RCC 7860 (cell line): ENCODE measurements at regions not wholly inside any gene's neighbourhood (a gene's known extent, or its start where the extent isn't known, plus 50 kb on each side); places are given as distances from the start of the nearest gene placed in this dataset.

Experiments
- DNase-seq: peaks from one replicate; pipeline ENCODE4 v3.0.0-alpha.2; 2015; ENCODE audit warnings: low spot score
- FAIRE-seq: peaks from 2 replicates; lab custom pipeline; 2012; peaks lifted over from hg19 to GRCh38; lab: Jason Lieb, UNC

DNA sequence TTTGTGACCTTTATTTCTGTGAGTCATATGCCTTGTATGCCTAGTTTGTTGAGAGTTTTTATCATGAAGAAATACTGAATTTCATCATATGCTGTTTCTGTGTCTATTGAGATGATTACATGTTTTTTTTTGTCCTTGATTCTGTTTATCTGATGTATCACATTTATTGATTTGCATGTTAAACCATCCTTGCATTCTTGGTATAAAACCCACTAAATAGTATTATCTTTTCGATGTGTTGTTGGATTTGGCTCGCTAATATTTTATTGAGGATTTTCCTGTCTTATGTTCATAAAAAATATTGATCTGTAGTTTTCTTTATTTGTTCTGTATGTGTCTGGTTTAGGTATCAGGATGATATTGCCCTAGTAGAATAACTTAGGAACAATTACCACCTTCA lies 164.7 kb upstream of the CHRM3 start:
- no peak for DNase-seq

DNA sequence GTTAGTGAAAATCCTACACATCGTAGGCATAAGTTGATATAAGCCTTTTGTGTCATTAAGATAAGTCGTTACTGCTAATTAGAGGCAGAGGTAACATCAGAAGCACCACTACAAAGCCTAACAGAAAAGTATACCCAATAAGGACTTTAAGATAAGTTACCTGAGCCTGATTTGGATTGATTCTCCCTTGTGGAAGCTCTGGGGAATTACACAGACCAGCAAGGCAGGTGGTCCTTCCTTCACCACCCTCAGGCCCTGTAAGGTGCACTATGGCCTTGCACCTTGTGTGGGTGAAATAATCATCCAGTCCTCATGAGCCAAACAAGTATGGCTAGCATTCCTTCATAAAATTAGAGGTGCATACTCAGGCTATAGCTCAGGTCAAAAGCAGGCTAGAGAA lies 166.7 kb upstream of the CHRM3 start:
- FAIRE-seq = no peak

More for the DNA sequence above, 164.7 kb upstream of the CHRM3 start:
- no peak for FAIRE-seq

DNA sequence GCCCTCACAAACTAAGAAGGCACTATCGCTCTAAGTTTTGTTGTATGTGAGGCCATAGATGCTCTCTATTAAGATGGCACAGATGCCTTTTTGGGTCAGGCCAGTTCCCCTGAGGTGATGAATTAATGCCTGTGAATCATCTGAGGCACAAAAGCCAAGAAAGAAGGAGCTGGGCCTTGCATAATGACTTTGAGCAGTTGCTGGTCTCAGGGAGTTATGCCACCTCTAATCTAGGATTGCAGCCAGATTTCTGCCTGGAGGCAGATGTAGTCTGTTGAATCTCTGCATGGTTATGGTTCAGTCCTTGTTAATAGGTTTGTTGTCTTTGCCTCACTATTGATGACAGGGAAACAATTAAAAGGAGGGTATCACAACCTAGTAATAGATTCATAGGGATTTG lies 168.1 kb upstream of the CHRM3 start:
- FAIRE-seq (no peak), DNase-seq (no peak)

More for the DNA sequence above, 166.7 kb upstream of the CHRM3 start:
- DNase-seq = no peak

DNA sequence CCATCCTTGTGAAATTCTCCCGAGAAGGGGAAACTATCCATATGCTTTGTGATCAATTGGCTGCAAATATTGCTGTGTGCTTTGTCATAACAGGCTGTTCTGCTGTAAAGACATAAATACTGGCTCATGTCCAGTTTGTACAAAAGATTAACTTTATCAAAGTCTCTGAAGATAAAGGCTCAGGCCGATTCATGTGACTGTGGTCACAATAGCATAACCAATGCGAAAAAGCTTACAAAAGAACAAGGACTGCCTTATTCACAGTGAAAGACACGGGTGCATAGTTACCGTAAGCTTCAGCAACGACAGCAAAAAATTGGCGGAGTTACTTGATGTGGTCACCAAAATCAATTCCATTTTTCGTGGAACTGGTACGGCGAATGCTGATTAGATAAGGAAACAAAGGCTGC lies 173.6 kb upstream of the CHRM3 start:
- DNase-seq = no peak
- no peak for FAIRE-seq

DNA sequence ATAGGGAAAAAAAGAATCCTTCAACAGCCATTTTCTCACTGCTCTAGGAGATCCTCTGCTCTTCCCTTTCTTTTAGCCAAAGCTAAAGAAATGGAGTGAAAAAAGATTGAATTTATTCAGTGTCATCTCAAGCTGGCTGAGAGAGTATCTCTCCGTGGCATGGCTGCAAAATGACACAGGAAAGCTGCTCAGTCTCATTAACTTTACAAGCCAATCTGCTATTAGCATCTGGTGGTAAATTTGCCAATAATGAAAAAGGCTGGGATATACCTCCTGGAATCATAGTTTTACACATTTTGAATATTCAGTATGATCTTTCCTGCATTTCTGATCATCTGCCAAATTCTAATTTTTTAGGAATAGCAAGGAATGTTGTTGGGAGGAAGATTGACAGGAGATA lies 176.8 kb upstream of the CHRM3 start:
- DNase-seq (no peak), FAIRE-seq (no peak)

DNA sequence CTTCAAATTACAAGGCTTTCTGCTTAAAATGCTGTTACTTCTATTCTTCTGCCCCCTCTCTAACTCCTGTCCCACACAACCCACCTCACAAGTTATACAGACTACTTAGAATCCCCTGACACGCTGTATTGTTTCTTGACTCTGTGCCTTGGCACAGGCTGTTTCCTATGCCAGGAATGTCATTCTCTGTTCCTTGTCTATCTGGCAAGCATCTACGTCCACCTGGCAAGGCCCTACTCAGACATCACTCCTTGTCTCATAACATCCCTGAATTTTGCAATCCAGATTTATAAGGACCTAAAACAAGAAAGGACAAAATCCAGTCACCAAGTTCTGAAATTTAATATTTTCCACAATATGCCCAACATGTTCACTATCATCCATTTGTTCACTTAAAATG lies 182.0 kb upstream of the CHRM3 start:
- DNase-seq (no peak), FAIRE-seq (no peak)

DNA sequence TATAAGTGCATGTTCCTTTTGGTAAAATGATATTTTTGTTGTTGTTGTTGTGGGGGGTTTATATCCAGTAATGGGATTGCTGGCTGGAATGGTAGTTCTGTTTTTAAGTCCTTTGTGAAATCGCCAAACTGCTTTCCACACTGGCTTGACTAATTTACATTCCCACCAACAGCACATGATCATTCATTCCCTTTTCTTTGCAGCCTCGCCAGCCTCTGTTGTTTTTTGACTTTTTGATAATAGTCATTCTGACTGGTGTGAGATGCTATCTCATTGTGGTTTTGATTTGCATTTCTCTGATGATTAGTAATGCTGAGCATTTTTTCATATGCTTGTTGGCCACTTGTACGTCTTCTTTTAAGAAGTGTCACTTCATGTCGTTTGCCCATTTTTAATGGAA lies 188.5 kb upstream of the CHRM3 start:
- FAIRE-seq (no peak), DNase-seq (no peak)

DNA sequence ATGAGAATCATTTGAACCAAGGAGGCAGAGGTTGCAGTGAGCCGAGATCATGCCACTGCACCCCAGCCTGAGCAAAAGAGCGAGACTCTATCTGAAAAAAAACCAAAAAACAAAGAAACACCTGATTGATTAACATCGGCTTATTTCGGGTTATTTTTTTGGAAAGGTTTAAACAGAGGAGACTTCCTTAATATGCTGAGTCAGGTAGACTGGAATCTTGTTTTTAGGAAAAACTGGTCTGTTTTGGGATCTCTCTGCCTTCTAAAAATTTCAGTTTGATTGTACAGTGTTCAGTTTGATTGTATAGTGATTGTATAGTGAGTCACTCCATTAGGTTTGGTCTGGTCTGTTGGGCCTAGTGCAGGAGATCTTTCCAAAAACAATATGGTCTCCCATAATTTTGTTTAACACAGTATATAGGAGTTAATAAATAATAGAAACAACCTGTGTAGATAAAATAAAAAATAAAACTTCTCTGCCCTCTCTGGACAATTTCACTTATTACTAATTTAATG lies 196.3 kb upstream of the CHRM3 start:
- FAIRE-seq = no peak
- DNase-seq = no peak

DNA sequence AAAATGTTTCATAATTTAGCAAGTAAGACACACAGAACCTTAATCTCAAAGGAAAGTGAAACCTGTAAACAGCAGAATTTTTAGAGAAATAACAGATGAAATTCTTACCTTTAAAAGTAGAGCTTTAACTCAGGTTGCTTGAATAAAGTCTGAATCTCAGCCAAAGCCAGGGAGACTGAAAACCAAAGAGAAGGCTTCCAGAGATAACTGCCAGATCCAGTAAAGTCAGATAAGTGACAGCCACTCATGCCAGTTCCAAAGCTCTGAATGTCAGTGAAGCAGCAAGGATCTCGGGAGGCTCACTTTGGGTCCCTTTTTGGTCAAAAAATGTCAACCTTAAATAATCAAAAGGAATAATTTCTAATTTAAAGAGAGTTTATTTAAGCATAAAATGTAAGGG lies 199.9 kb upstream of the CHRM3 start:
- FAIRE-seq (no peak), DNase-seq (no peak)

DNA sequence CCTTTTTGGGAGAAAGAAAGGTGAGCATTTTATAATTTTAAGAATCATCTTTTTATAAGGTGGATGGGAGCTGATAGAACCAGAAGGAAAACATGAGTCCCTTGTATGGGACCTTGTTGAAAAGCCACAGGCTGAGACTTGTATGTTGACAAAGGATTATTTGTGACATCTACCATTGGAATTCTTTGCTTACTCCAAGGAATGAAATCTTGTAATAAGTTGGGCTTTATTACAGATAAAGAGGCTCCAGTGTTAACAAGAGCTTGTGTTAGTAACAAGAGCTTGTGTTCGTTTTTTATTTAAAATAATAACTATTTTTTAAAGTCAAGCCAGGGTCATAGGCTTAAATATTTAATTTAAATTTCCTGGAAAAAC lies 201.1 kb upstream of the CHRM3 start:
- no peak for FAIRE-seq
- no peak for DNase-seq

DNA sequence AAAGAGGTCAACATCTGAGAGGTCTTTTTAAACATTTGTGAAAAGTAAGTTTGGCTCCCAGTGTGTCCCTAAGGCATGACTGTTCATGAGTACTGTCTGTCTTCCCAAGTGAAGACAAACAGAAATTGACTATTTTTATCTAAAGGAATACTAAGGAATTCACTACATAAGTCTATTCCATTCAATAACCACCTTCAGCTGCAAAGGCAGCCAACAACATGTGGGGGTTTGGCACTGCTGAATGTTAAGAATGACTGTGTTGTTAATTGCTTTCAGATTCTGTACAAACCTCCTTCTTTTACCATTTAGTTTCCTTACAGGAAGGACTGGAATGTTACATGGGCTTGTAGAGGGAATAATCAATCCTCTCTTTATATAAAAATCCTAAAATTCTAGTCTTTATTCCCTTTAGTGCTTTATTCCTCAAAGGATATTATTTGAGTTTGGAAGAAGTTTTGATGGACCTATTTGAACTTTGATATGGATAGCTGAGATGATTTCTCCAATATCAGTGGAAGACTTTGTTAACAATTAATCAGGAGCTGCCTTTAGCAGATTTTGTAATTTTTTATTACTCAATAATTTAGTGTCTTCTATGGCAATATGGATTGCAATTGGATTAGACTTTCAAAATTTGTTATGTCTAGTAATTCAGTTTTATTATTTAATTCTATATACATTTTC lies 201.7 kb upstream of the CHRM3 start:
- FAIRE-seq (no peak), DNase-seq (no peak)

DNA sequence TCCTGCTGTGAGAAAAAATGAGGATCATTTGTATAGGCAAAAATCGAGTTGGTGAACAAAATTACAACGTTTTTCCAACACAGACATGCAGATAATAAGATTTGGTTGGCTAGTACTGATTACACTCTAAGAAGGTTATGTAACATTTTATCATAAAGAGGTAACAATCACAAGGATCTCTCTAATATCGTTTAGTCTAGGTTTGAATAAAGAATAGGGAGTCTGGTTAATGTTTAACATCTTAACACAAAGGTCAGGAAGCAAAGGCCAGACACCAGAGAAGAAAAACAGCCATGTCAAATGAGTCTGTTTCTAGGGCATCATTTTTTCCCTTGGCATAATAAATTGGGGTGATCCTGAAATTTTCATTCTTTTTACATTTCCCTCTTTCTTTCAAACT lies 207.4 kb upstream of the CHRM3 start:
- DNase-seq (no peak), FAIRE-seq (no peak)

DNA sequence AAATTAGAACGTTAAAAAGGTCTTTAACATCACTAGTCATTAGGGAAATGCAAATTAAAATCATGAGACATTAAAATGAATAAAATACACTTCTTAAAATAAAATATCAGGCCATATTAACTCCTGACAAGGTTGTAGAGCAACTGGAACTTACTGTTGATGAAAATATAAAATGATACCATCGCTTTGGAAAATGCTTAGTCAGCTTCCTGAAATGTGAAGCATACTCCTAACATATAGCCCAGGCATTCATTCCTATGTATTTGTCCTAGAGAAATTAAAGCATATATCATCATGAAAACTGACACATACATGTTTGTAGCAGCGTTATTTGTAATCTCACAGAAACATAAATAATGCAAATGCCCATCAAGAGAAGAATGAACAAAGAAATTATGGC lies 211.5 kb upstream of the CHRM3 start:
- DNase-seq (no peak), FAIRE-seq (no peak)

DNA sequence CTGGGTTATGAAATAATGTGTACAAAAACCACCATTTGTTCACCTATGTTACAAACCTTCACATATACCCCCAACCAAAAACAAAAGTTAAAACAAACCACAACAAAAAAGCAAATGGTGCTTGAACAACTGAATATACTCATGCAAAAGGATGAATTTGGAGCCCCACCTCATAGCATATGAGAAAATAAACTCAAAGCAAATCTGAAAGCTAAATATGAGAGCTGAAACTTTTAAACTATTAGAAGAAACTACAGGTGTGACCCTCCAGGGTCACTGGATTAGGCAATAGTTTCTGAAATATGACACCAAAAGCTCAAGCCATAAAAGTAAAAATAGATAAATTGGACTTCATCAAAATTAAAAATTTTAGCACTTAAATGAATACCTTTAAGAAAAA lies 215.5 kb upstream of the CHRM3 start:
- DNase-seq (no peak), FAIRE-seq (no peak)

DNA sequence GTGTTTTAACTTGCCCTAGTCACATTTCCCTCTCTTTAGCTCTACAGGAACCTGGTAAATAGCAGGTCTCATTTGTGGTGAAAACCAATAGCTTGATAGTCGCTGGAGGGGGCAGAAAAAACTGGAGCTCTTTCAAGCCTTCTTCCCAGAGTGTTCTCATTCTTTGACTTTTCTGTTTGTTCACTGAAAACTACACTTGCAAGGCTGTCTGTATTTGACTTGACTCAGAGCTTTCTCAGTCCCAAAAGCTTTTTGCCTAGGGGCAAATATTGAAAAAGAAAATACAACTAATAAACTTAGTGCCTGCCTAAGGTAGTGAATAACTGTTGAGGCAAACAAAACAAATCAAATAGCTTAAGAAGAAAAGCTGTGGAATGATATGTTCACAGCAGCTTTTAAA lies 217.1 kb upstream of the CHRM3 start:
- DNase-seq (no peak), FAIRE-seq (no peak)

DNA sequence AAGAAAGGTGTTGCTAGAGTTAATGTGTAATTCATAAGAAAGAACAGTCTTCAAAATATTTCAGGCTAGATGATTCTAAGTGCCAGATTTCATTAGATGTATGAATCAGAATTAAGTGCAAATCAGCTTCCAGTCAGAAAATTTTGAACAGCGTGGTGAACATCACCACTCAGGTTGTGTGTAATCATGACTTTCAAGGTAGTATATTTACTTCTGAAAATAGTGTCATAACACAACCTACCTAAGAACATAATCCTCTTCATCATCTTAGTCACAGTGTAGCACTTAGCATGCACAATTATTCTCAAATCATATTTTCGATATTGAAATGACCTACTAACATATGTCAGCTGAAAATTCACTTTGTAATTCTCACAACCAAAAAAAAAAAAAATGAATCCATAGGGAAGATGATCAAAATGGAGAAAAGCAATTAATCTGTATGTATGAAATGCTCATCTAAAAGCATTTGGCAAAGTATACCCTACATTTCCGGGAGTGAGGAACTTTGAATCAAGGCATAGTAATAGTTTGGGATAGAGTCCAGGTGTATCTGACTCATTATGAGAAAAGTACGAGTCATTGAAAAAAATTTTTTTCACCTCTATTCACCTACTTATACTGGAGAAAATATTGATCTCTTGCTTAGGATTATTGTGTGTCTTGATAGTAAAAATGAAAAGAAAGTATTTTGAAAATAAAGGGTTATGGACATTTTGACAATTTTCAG lies 221.8 kb upstream of the CHRM3 start:
- FAIRE-seq (no peak), DNase-seq (no peak)

DNA sequence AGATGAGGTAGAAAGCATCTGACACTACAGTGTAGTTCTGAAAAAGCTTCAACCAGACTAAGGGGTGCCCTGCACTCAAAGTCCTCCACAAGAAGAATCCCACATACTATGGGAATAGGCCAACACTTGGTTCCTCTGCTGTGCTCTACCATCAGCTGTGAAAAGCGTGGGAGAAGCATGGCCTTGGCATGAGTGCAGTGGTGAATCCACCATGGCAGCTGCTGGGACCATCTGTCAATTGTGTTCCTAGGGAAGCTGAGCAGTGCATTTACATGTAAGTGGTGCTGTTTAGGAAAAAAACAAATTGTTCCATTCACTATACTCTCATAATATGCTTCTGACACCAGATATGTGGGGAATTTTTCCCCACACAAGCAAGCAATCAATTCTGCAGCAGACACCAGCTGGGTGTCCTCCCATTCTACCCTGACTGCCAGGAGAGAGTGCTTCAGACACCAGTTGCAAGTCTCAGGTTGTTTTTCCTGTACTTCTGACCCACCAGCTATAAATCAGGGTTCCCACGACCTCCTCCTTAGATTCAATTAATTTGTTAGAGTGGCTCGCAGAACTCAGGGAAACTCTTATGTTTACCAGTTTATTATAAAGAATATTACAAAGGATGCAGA lies 230.8 kb upstream of the CHRM3 start:
- DNase-seq = no peak
- no peak for FAIRE-seq

DNA sequence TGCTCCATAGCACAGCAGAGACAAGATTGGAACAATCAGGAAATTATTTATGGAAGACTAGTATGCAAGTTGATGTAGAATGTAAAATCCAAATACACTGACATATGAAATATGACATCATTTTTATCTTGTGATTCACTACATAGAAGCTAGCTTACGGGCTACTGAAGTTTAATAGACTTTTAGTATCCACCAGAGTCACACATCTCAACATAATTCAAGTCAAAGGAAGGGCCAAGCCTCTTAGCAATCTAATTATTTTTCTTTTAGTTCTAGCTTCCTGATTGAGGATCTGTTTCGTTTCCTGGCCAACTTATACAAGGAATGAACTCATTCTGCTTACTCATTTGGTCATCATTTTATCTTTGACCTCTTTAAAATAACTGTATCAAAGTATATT lies 234.4 kb upstream of the CHRM3 start:
- DNase-seq (no peak), FAIRE-seq (no peak)

DNA sequence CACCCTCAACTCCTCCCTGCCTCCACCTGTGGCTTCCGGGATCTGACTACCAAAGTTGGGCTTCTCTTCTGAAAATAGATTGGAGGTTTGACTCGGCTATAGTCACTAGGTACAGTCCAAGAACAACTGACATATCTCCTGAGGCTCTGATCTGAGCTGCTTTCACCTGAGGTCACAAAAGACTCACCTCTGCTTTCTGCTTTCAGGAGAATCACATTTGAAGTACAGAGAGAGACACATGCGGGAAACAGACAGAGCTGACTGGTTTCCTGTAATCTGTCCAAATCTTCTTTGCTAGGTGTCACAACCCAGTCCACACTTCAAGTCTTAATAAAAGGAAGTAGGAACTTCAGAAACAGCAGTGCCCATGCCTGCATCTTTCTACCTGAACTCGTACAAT lies 245.4 kb upstream of the CHRM3 start:
- no peak for DNase-seq
- FAIRE-seq = no peak

DNA sequence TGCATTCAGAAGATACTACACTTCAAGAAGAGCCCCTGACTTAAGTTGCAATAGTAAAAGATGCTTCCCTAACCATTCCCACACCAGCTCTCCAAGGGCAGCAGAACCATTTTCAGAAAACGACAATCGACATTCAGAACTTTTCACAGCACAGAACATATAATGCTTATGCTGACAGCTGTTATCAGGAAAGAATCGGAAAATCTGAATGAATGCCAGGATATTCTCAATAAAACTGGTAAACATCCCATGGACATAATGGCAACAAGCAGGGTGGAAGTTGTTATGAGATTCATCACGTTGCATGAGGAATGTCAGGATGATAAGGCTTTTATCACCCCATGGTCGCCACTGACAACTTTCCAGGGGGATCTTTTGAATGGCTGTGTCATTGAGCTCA lies 246.6 kb upstream of the CHRM3 start:
- DNase-seq = no peak

DNA sequence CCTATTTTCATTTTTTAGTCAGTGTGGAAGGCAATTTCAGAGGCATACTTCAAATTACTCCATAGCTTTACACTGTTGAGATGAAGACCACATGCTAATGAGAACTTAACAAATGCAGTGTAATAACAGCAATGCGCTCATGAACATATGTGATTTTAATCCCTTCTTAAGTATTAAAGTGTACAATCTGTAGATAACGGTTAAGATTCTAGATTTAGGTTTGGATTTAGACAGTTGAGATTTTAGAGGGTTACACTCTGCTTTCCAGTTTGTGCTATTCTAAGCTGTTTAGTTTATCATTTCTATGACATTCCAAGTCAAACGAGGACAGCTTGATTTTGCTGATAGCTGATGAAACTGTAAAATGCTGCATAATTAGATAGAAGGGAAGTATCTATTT lies 257.8 kb upstream of the CHRM3 start:
- no peak for DNase-seq
- no peak for FAIRE-seq

More for the DNA sequence above, 246.6 kb upstream of the CHRM3 start:
- no peak for FAIRE-seq

DNA sequence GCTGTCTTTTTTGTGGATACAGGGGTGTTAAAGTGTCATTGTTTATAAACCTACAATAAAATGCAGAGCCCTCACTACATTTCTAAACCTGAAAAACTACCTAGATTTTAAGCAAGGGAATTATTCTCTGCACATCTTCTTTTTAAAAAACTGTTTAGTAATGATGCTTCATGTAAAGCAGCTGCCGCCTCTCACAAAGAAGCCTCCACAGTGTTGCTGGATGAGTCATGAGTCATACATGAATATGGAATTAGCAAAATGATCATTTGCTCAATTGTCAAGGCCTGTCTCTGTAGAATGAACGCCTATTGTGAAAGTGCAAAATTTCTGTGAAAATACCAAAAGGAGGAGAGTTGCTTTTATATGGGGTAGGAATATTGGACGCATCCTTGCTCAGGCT lies 259.5 kb upstream of the CHRM3 start:
- FAIRE-seq = no peak
- DNase-seq = no peak
